GM21390 (cell line): ENCODE measurements at regions not wholly inside any gene's neighbourhood (a gene's known extent, or its start where the extent isn't known, plus 50 kb on each side); places are given as distances from the start of the nearest gene placed in this dataset.
"Not testable (repeated sequence)": the region's sequence is repeated elsewhere in the genome, so short reads cannot be mapped to it uniquely, and the experiment has no call there.

Experiments
- ATAC-seq: cut with Tn5 transposase; IDR thresholded peaks from one replicate; pipeline ENCODE4 v1.9.1; 2021; ENCODE audit not compliant: unreplicated experiment

DNA sequence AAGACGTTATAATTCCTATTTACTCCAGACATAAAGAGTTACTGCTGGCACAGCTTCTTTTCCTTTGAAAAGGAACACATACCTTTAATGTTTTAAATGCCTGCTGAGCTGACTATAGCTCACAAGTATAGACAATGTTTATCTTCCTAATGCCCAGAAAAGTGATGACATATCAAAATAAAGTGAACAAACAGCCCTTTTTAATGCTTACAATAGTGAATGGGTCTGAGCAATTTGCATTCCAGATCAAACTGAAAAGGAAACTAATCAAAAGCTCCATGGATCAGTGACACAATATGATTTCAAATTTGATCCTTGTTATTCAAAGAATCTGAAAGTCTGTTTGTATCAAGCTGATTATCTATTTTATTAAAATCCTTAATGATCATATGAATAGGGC is 233.6 kb upstream of the SEMA3E start:
- no peak for ATAC-seq

GRCh38 chr7:83879063-83879462 is 230.1 kb upstream of the SEMA3E start:
- ATAC-seq = no peak

DNA sequence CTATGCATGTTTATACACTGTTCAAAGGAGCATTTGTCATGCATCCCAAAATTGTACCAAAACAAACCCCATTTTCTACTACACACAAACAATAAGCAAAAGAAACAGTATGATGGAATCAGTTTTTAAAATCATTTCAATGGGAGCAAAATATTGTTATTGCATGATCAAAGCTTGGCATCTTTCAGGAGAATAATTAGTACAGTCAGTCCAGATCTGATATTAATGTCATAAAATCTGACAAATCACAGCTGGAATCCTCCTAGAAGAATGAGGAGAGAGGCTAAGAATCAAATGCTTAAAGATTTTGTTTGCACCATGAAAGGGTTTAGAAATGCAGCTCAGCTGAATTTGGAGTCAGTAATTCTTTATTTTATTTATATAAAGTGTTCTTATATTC is 229.7 kb upstream of the SEMA3E start:
- no peak for ATAC-seq

- no peak for ATAC-seq
Measured at GRCh38 chr7:83876593-83876992, 227.7 kb upstream of the SEMA3E start.

GRCh38 chr7:83873459-83873858 is 224.5 kb upstream of the SEMA3E start:
- ATAC-seq = no peak

- ATAC-seq = no peak
Measured at GRCh38 chr7:83872501-83872900, 223.6 kb upstream of the SEMA3E start.

- ATAC-seq = no peak
Measured at GRCh38 chr7:83870515-83870914, 221.6 kb upstream of the SEMA3E start.

GRCh38 chr7:83866582-83866981 is 217.6 kb upstream of the SEMA3E start:
- ATAC-seq = no peak

DNA sequence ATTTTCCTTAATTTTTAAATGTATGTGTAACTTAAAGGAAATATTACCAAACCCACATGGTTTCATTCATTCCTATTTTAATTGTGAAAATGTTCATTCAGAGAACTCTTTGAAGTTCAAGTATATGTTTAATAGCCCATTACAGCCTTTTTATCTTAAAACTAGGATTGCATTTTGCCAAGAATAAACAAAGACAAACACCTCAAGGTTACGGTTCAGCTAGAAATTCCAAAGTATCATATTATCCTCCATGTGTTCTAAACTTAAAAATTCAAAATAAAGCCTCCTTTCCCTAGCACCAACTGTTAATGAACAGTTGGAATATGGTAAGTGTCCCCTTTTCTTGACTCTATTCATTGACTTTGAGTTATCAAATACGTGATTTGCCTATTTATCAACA is 215.6 kb upstream of the SEMA3E start:
- ATAC-seq = no peak

GRCh38 chr7:83863906-83864305 is 215.0 kb upstream of the SEMA3E start:
- ATAC-seq = no peak

DNA sequence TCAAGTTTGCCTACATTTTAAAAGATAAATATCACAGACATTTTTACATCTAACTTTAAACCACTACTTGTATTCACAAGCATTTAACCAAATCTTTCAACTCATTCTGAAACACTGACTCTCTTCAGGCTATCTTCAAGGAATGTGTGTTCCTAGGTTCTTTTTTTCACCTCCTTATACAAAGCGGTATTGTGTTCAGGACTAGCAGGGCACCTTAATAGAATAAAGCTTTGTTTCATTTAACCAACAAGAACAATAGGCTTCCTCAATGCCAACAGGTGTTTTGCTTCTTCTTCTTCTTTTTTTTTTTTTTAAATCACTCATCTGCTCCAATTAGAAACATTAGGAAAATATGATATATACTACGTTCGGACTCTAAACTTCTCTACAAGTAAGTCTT is 212.9 kb upstream of the SEMA3E start:
- ATAC-seq = no peak

DNA sequence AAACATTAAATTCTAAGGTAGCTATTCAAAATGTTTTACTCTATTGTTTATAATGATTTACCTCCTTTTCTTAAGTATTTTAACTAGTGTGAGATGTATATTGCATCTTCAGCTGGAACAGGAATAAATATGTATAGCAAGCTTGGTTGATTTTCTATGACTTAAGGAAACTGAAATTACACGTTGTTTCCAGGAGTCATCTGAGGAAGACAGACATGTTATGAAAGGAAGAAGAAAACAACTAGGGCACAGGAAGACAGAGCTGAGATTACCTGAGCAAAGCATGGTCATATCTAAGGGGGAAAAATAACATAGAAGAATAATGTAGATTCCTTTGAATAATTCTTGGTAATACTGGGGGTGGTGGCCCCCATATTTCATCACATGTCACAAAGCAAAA is 210.9 kb upstream of the SEMA3E start:
- ATAC-seq = no peak

DNA sequence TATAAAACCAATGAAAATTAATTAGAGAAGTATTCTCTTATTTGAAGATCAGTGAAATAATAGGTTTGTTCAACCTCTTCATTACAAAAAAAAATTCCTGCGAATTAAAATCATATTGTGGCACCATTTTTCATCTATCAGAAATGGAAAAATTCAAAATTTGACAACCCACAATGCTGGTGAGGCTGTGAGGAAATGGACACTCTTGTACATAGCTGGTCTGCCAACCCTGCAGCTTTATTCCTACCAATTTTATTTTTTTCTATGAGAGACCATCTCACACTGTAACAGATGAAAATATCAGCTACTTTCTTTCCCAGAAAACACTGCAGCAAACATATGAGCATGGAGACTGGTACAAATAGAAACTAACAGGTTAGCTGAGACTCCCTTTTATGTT is 208.8 kb upstream of the SEMA3E start:
- no peak for ATAC-seq

DNA sequence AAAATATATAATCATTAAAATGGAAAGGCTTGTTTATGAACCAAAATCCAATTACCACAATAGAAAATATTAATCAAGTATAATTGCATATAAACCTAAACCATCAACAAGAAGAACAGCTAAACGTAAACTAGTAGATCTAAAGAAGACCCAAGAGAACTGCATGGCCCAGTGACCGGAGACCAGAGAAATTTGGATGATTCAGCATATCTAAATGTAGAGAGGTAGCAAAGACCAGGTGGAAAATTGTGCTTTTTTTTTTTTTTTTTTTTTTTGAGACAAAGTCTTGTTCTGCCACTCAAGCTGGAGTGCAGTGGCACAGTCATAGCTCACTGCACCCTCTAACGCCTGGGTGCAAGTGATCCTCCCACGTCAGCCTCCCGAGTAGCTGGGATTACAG is 207.2 kb upstream of the SEMA3E start:
- no peak for ATAC-seq

DNA sequence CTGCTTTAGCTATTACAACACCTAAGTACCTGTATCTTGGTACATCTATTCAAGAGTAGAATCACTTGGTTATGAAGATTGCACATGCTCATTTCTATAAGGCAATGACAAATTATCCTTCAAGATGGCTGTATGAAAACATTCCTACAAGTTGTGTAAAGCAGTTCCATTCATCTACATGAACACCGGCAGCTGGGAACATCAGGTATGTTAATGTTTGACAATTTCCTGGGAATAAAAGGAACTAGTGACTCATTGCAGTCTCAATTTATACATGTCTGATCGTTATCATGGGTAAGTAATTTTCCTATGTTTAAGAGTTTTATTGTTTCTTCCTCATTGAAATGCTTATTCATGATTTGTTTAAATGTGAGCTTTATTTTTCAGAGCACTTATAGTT is 203.2 kb upstream of the SEMA3E start:
- ATAC-seq = no peak

GRCh38 chr7:83851551-83851950 is 202.6 kb upstream of the SEMA3E start:
- no peak for ATAC-seq

- ATAC-seq = no peak
Measured at GRCh38 chr7:83850941-83851340, 202.0 kb upstream of the SEMA3E start.

GRCh38 chr7:83850125-83850524 is 201.2 kb upstream of the SEMA3E start:
- no peak for ATAC-seq

- ATAC-seq = no peak
Measured at GRCh38 chr7:83849131-83849530, 200.2 kb upstream of the SEMA3E start.

DNA sequence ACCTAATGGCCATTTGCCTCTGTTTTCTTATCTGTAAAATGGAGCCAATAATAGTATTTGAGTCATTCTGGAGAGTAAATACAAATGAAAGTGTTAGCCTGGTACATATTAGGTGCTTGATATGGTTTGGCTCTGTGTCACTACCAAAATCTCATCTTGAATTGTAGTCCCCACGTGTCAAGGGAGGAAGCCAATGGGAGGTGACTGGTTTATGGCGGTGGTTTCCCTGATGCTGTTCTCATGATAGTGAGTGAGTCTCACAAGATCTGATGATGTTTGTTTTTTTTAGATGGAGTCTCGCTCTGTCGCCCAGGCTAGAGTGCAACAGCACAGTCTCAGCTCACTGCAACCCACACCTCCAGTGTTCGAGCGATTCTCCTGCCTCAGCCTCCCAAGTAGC is 194.0 kb upstream of the SEMA3E start:
- no peak for ATAC-seq

DNA sequence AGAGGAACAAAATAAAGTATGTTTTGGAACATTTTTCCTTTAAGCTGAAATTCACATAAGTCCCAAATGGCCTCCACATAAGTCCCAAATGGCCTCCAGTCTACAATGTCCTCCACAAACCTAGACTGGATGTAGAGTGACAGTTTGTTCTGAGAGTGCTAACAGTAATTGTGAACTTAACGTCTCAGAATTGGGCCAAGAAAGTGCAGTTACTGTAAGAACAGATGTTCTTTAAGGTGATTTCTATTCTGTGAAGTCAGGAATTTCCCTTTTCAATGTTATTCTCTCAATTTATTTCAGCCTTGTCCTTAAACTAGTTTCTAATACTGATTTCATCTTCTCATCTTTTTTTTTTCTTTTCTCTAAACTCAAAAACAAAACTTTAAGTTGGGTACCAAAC is 188.7 kb upstream of the SEMA3E start:
- ATAC-seq = no peak

- ATAC-seq = no peak
Measured at GRCh38 chr7:83836028-83836427, 187.1 kb upstream of the SEMA3E start.

- ATAC-seq = no peak
Measured at GRCh38 chr7:83835424-83835823, 186.5 kb upstream of the SEMA3E start.

GRCh38 chr7:83833721-83834120 is 184.8 kb upstream of the SEMA3E start:
- not testable (repeated sequence) for ATAC-seq
